ENCODE measurements at regions not wholly inside any gene's neighbourhood (a gene's known extent, or its start where the extent isn't known, plus 50 kb on each side); places are given as distances from the start of the nearest gene placed in this dataset.

DNA sequence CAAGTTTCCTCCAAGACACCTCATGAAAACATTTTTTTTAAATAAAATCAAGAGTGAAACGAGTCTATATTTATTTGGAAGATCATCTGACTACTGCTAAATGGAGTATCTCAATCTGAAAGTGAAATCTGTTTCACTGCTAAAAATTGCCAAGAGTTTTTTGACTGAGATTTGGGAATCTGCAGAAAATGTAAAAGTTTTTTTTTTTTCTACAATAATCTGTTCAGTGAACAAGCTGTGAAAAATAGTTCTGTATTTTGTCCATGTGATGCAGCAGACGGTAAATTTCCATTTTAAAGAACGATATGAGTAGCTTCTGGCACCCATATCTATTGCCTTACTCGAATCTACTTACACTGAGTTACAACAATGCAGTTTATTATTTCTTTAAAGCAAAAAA is 519.7 kb downstream of the PLCL1 start:
- H3K4me3 ChIP-seq (ENCODE audit: low read depth, low read length) = no peak overlapping the region
- TF ChIP-seq, protein P1, sequence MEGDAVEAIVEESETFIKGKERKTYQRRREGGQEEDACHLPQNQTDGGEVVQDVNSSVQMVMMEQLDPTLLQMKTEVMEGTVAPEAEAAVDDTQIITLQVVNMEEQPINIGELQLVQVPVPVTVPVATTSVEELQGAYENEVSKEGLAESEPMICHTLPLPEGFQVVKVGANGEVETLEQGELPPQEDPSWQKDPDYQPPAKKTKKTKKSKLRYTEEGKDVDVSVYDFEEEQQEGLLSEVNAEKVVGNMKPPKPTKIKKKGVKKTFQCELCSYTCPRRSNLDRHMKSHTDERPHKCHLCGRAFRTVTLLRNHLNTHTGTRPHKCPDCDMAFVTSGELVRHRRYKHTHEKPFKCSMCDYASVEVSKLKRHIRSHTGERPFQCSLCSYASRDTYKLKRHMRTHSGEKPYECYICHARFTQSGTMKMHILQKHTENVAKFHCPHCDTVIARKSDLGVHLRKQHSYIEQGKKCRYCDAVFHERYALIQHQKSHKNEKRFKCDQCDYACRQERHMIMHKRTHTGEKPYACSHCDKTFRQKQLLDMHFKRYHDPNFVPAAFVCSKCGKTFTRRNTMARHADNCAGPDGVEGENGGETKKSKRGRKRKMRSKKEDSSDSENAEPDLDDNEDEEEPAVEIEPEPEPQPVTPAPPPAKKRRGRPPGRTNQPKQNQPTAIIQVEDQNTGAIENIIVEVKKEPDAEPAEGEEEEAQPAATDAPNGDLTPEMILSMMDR (IDR thresholded peaks at IDR 0.05; ENCODE audit: insufficient read depth, low read depth, low read length) = no peak
- no peak for DNase-seq (ENCODE audit: low read depth)

DNA sequence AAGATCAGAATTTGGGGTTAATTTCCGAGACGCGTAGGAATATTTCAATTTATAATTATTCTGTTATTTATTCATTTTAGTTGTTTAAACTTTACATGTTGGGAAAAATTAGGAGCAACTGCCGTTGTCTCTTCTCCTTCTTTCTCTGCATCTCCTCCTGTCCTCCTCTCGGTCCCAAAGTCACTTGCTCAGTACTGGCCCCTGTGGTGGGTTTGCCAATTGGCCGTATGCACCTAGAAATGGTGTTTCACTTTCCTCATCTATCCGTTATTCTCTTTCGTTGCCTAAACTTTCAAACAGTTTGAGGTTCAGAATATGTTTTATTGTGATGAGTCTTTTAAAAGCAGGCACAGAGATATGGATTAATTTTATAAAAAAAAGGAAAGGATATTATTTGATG is 517.9 kb downstream of the PLCL1 start:
- TF ChIP-seq, protein P1 (IDR thresholded peaks at IDR 0.05; ENCODE audit: insufficient read depth, low read depth, low read length) = peak; percentile 46
- H3K4me3 ChIP-seq (ENCODE audit: low read depth, low read length) = no peak overlapping the region
- no peak for DNase-seq (ENCODE audit: low read depth)

DNA sequence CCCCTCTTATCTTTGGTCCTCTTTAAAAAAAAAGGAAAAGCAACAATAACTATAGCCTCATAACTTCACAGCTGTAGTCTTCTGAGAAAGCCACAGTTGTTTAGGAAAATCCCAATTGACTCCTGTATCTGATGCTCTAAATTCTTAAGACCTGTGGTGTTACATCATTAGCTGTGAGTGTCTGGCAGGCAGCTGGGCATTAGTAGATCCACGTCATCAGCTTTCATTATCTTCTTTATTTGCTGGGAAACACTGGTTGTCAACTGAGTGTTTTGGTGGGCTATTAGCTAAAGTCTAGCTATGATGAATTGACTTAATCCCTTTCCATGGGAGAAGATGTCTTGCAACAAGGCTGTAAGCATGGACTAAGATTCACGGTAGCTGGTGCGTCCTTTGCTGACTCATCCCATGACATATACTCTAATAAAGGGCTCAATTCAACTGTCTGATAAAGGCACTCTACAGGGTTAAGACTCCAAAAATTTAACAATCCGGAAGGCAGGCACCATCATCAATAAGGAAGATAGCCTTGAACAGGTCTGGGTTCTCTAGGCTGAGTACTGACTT is 517.2 kb downstream of the PLCL1 start:
- DNase-seq (ENCODE audit: low read depth) = peak; percentile 6
- TF ChIP-seq, protein P1 (IDR thresholded peaks at IDR 0.05; ENCODE audit: insufficient read depth, low read depth, low read length) = no peak
- no peak overlapping the region for H3K4me3 ChIP-seq (ENCODE audit: low read depth, low read length)

DNA sequence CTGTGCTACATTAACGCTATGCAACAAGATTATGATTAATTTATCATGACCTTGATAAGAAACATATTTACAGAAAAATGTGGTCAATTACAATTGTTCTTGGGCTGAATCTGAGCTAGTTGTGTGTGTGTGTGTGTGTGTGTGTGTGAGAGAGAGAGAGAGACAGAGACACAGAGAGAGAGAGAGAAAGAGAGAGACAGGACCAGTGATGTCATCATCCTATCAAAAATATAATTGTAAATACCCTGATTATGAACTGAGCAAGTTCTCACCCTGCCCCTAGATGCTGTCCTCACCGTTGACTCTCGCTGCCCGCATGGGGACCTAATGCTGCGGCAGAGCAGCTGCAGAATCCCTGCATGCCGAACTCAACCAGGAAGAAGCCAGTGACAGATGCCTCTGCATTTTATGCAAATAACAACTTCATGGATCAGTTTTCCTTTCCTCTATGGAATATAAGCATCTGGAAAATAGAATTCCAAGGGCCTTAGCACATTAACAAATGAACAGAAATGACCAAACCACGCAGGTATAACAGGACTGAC is 512.5 kb downstream of the PLCL1 start:
- DNase-seq (ENCODE audit: low read depth) = no peak
- TF ChIP-seq, protein P1 (IDR thresholded peaks at IDR 0.05; ENCODE audit: insufficient read depth, low read depth, low read length) = no peak
- no peak overlapping the region for H3K4me3 ChIP-seq (ENCODE audit: low read depth, low read length)

- DNase-seq (ENCODE audit: low read depth) = peak; percentile 33
- TF ChIP-seq, protein P1 (IDR thresholded peaks at IDR 0.05; ENCODE audit: insufficient read depth, low read depth, low read length) = no peak
- H3K4me3 ChIP-seq (ENCODE audit: low read depth, low read length) = no peak overlapping the region
Measured at GRCh38 chr2:198315791-198316630, 511.6 kb downstream of the PLCL1 start.

DNA sequence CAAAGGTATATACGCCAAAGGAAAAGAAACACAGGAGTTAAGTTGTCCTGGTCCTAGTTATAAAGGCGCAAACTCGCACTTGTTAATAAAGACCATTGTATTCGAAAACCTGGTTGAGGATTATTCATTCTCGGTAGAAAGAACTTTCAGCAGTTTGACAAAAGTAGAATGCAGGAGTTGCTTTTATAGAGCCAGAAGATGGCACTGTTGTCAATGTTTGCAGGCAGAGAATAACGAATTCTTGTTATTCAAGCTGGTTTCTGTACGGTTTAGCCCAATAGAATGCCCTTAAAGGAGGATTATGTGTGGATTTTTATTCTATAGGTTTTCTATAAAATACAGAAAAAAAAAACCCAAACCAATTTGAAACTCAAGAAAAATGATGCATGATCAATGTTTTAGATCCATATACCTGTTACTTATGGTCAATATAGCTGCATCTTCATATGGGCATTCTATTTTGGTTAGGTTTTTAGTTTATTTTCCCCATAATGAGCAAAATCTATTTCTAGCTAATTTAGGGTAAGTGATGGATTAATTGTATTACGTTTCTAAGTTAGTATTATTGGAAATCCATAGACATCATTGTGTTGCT is 510.3 kb downstream of the PLCL1 start:
- DNase-seq (ENCODE audit: low read depth) = peak; percentile 61

More for the DNA sequence above, 510.3 kb downstream of the PLCL1 start:
- TF ChIP-seq, protein P1 (IDR thresholded peaks at IDR 0.05; ENCODE audit: insufficient read depth, low read depth, low read length) = peak; percentile 61
- no peak overlapping the region for H3K4me3 ChIP-seq (ENCODE audit: low read depth, low read length)
